HFFc6 (cell line): ENCODE measurements at regions not wholly inside any gene's neighbourhood (a gene's known extent, or its start where the extent isn't known, plus 50 kb on each side); places are given as distances from the start of the nearest gene placed in this dataset.
"Not testable (repeated sequence)": the region's sequence is repeated elsewhere in the genome, so short reads cannot be mapped to it uniquely, and the experiment has no call there.

ENCODE experiments used
- DNase-seq: peaks from one replicate; pipeline ENCODE4 v3.0.0-alpha.2; 2018
- H3K27ac Mint-ChIP-seq: 2 replicates; pipeline ENCODE4 v1.8.0; 2020; ENCODE audit warnings: mild to moderate bottlenecking, mixed read lengths
- H3K27me3 Mint-ChIP-seq: 2 replicates; pipeline ENCODE4 v1.8.0; 2021; ENCODE audit warnings: mild to moderate bottlenecking, moderate library complexity, mixed read lengths; ENCODE audit not compliant: insufficient read depth
- H3K36me3 Mint-ChIP-seq: 2 replicates; pipeline ENCODE4 v1.8.0; 2021; ENCODE audit warnings: low read depth, mixed read lengths
- H3K4me1 Mint-ChIP-seq: 2 replicates; pipeline ENCODE4 v1.8.0; 2020; ENCODE audit warnings: low read depth, mixed read lengths
- H3K4me3 Mint-ChIP-seq: 2 replicates; pipeline ENCODE4 v1.8.0; 2020; ENCODE audit warnings: mild to moderate bottlenecking, moderate library complexity, mixed read lengths
- H3K9me3 Mint-ChIP-seq: 2 replicates; pipeline ENCODE4 v1.8.0; 2020; ENCODE audit warnings: mild to moderate bottlenecking, mixed read lengths
- CTCF ChIP-seq: fragments of 200-600 bp; sonication (generic); IDR thresholded peaks from 2 replicates; pipeline ENCODE4 v1.5.0; 2021; ENCODE audit warnings: antibody characterized with exemption, mild to moderate bottlenecking

GRCh38 chrX:98194036-98194435 lies 1310.3 kb downstream of the RPA4 start:
- Mint-ChIP-seq H3K4me1 (no peaks in the 10 kb centered on the region), H3K9me3 (no peaks in the 10 kb centered on the region; the same call in 1 of the 2 replicates), H3K36me3 (no peaks in the 10 kb centered on the region; the same call in 1 of the 2 replicates), H3K27me3 (no peaks in the 10 kb centered on the region), H3K4me3 (no peak overlapping the region), H3K27ac (no peak overlapping the region)
- no peak for DNase-seq
- TF ChIP-seq CTCF, result no peak

DNA sequence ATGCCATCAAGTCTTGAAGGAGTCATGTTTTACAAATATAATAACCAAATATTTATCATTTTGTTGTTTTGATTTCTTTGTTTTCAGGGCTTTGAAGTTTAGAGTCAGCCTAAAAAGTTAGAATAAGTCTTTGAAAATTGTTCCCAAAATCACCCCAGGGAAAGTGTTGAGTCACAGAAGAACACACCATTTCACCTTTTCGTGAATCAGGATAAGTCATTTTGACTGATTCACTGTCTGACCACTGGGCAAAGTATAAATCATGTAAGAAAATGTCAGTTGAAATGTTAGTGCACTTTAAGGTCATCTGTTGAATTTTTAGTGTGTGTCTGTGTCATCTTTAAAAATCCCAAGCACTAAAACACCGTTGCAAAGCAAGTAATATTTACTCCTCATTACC lies 1320.1 kb downstream of the RPA4 start:
- Mint-ChIP-seq H3K4me1 (peaks cover 19% of the 10 kb centered on the region), H3K9me3 (no peaks in the 10 kb centered on the region; the same call in 1 of the 2 replicates), H3K36me3 (no peaks in the 10 kb centered on the region), H3K27ac (no peak overlapping the region), H3K27me3 (no peaks in the 10 kb centered on the region; the same call in 1 of the 2 replicates), H3K4me3 (no peak overlapping the region; the same call in 1 of the 2 replicates)
- TF ChIP-seq CTCF, result no peak
- DNase-seq, result peak; percentile 24

- Mint-ChIP-seq H3K36me3 (peaks cover 10% of the 10 kb centered on the region), H3K4me1 (peaks cover 16% of the 10 kb centered on the region), H3K27ac (no peak overlapping the region), H3K9me3 (no peaks in the 10 kb centered on the region), H3K27me3 (peaks cover 4% of the 10 kb centered on the region), H3K4me3 (no peak overlapping the region)
- DNase-seq, result no peak
- no peak for TF ChIP-seq CTCF
Measured at GRCh38 chrX:98207947-98208346, 1324.2 kb downstream of the RPA4 start.

GRCh38 chrX:98231003-98231402 lies 1347.3 kb downstream of the RPA4 start:
- Mint-ChIP-seq H3K4me3 (no peak overlapping the region), H3K9me3 (no peaks in the 10 kb centered on the region), H3K4me1 (no peaks in the 10 kb centered on the region), H3K27ac (no peak overlapping the region), H3K27me3 (0 out of 2 replicates have a peak, but pooled peaks cover 1% of the 10 kb centered on the region), H3K36me3 (no peaks in the 10 kb centered on the region)
- no peak for TF ChIP-seq CTCF
- DNase-seq, result no peak

DNA sequence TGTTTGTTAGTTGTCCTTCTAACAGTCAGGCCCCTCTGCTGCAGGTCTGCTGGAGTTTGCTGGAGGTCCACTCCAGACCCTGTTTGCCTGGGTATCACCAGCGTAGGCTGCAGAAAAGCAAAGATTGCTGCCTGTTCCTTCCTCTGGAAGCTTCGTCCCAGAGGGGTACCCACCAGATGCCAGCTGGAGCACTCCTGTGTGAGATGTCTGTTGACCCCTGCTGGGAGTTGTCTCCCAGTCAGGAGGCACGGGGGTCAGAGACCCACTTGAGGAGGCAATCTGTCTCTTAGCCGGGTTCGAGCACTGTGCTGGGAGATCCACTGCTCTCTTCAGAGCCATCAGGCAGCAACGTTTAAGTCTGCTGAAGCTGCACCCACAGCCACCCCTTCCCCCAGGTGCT lies 1356.4 kb downstream of the RPA4 start:
- H3K4me1 Mint-ChIP-seq, H3K27me3 Mint-ChIP-seq, H3K27ac Mint-ChIP-seq, H3K9me3 Mint-ChIP-seq, H3K4me3 Mint-ChIP-seq, H3K36me3 Mint-ChIP-seq, DNase-seq: not testable (repeated sequence)

- no peaks in the 10 kb centered on the region for H3K9me3 Mint-ChIP-seq
- no peak overlapping the region for H3K27ac Mint-ChIP-seq
- H3K4me3 Mint-ChIP-seq, result no peak overlapping the region
- no peak for TF ChIP-seq CTCF
- no peaks in the 10 kb centered on the region for H3K27me3 Mint-ChIP-seq
- H3K4me1 Mint-ChIP-seq, result peaks cover 49% of the 10 kb centered on the region
- H3K36me3 Mint-ChIP-seq, result no peaks in the 10 kb centered on the region
- DNase-seq, result no peak
Measured at GRCh38 chrX:98263135-98263534, 1379.4 kb downstream of the RPA4 start.
